ENCODE measurements at regions not wholly inside any gene's neighbourhood (a gene's known extent, or its start where the extent isn't known, plus 50 kb on each side); places are given as distances from the start of the nearest gene placed in this dataset.

DNA sequence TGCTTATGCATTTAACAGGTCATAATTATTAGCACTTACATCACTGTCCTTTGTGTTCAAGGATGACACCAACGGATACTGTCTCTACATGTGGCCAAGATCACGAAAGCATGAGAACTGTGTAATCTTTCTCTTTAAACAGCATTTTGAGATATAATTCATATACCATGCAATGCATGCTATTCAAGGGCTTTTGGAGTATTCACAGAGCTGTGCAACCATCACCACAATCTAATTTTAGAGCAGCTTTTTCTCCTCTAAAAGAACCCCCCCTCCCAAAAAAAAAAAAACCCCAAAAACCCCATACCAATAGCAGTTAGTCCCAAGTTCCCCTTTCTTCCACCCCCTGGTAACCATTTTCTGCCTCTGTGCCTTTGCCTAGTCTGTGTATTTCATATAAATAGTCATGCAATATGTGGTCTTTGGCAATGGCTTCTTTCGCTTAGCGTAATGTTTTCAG lies 60.6 kb downstream of the SPRING1 start:
- DNase-seq (no peak), ATAC-seq (no peak)
- Histone ChIP-seq H3K4me3 (ENCODE audit: low read length) (no peak overlapping the region), H3K9me2 (replicated peaks; ENCODE audit: low read length) (no peaks in the 10 kb centered on the region), H3K79me2 (ENCODE audit: low read length) (no peaks in the 10 kb centered on the region), H3K36me3 (ENCODE audit: low read depth, low read length) (no peaks in the 10 kb centered on the region), H3F3A (ENCODE audit: low read length, unreplicated experiment) (no peaks in the 10 kb centered on the region), H3K27ac (ENCODE audit: low read length) (no peak overlapping the region), H3K4me2 (ENCODE audit: low read length) (no peak overlapping the region), H3K4me1 (ENCODE audit: insufficient read depth, low read length) (no peaks in the 10 kb centered on the region; the same call in 1 of the 2 replicates), H3K9ac (ENCODE audit: low read length) (no peak overlapping the region), H3K9me3 (ENCODE audit: low read length) (no peaks in the 10 kb centered on the region), H3K27me3 (ENCODE audit: low read length) (no peaks in the 10 kb centered on the region), H4K20me1 (ENCODE audit: low read length) (no peaks in the 10 kb centered on the region), H2AFZ (ENCODE audit: low read length) (no peak overlapping the region)
- no TSS peak for BruUV-seq (replicated peaks)
- ChIA-PET CTCF (no interaction called here), POLR2A (ENCODE audit: unreplicated experiment) (no interaction called here)
- no peak for TF ChIP-seq EZH2 (IDR thresholded peaks at IDR 0.05; ENCODE audit: low read length, unreplicated experiment)
- TF ChIP-seq, protein P1, sequence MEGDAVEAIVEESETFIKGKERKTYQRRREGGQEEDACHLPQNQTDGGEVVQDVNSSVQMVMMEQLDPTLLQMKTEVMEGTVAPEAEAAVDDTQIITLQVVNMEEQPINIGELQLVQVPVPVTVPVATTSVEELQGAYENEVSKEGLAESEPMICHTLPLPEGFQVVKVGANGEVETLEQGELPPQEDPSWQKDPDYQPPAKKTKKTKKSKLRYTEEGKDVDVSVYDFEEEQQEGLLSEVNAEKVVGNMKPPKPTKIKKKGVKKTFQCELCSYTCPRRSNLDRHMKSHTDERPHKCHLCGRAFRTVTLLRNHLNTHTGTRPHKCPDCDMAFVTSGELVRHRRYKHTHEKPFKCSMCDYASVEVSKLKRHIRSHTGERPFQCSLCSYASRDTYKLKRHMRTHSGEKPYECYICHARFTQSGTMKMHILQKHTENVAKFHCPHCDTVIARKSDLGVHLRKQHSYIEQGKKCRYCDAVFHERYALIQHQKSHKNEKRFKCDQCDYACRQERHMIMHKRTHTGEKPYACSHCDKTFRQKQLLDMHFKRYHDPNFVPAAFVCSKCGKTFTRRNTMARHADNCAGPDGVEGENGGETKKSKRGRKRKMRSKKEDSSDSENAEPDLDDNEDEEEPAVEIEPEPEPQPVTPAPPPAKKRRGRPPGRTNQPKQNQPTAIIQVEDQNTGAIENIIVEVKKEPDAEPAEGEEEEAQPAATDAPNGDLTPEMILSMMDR (conservative IDR thresholded peaks at IDR 0.05; ENCODE audit: low read depth, low read length), result no peak
- TF ChIP-seq EZH2phosphoT487 (IDR thresholded peaks at IDR 0.05; ENCODE audit: borderline replicate concordance, low read length), result no peak
- intact Hi-C loops (cut with micrococcal nuclease), result no loop called here

DNA sequence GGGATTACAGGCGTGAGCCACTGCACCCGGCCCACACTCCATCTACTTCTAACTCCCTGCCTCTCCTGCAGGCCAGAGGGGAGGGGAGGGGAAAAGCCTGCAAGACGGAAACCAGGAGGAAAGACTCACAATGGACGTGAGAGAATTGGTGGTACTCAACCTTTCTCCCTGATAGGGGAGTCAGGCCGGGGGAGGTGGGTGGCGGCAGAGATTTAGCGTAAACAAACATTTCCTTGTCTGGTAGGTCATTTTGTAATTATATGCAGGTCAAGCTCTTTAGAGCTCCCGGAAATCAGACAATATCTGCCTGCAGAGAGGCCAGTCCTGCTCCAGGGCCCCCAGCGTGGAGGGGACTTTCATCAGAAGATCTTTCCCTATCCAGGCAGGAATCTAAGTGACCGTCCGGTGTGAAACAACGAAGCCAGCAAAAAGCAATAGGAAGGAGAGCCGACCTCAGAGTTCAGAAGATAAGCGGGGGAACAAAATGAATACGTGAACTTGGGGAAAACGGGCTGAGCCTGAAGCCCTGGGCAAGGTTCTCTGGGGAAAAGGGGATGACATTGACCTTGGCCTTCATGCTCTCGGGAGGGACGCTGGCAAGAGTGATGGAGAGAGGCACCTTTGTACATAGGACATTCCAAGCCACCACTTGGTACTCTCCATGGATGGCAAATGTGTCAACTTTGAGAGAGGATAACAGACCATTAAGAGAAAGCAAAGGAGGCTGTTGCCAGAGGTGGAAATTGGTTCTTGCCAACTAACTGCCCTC lies 62.3 kb downstream of the SPRING1 start:
- H3K27ac ChIP-seq (ENCODE audit: low read length), result no peak overlapping the region
- POLR2A ChIA-PET (ENCODE audit: unreplicated experiment), result no interaction called here

More for the DNA sequence above, 62.3 kb downstream of the SPRING1 start:
- H3K27me3 ChIP-seq (ENCODE audit: low read length), result no peaks in the 10 kb centered on the region
- no peak overlapping the region for H3K9ac ChIP-seq (ENCODE audit: low read length)
- TF ChIP-seq EZH2 (IDR thresholded peaks at IDR 0.05; ENCODE audit: low read length, unreplicated experiment) (no peak), EZH2phosphoT487 (IDR thresholded peaks at IDR 0.05; ENCODE audit: borderline replicate concordance, low read length) (no peak)
- TF ChIP-seq, protein P1 (conservative IDR thresholded peaks at IDR 0.05; ENCODE audit: low read depth, low read length), result no peak
- H3K79me2 ChIP-seq (ENCODE audit: low read length), result no peaks in the 10 kb centered on the region
- no TSS peak for BruUV-seq (replicated peaks)
- no peaks in the 10 kb centered on the region for H3F3A ChIP-seq (ENCODE audit: low read length, unreplicated experiment)
- H3K4me2 ChIP-seq (ENCODE audit: low read length), result no peak overlapping the region
- H3K36me3 ChIP-seq (ENCODE audit: low read depth, low read length), result no peaks in the 10 kb centered on the region
- DNase-seq (no peak), ATAC-seq (no peak)
- intact Hi-C loops (cut with micrococcal nuclease), result no loop called here
- H3K9me3 ChIP-seq (ENCODE audit: low read length), result no peaks in the 10 kb centered on the region
- H4K20me1 ChIP-seq (ENCODE audit: low read length), result no peaks in the 10 kb centered on the region
- no peaks in the 10 kb centered on the region for H3K9me2 ChIP-seq (replicated peaks; ENCODE audit: low read length)
- no peak overlapping the region for H3K4me3 ChIP-seq (ENCODE audit: low read length)
- H2AFZ ChIP-seq (ENCODE audit: low read length), result no peak overlapping the region
- CTCF ChIA-PET, result no interaction called here
- no peaks in the 10 kb centered on the region; the same call in 1 of the 2 replicates for H3K4me1 ChIP-seq (ENCODE audit: insufficient read depth, low read length)

Measured in PC-3 (cell line).